ENCODE measurements at regions not wholly inside any gene's neighbourhood (a gene's known extent, or its start where the extent isn't known, plus 50 kb on each side); places are given as distances from the start of the nearest gene placed in this dataset.

DNA sequence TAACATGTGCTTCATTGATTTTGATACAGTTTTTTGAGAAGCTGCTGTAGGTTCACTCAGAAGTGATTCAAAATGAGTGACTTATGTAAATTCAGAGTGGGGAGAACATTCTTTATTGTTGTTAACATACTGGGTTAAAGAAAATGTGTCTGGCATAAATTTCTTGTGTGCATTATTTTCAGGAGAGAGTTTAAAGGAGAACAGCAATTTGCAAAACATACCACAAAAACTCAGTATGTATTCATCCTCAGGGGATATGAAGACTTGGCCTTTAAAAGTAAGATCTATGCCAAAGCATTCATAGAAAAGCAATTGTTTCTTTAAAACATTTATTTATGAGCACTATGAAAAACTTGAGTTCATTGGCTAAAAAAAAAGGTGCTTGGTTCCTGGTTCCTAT, 1089.8 kb downstream of the ROBO2 start:
- TF ChIP-seq, protein P1, sequence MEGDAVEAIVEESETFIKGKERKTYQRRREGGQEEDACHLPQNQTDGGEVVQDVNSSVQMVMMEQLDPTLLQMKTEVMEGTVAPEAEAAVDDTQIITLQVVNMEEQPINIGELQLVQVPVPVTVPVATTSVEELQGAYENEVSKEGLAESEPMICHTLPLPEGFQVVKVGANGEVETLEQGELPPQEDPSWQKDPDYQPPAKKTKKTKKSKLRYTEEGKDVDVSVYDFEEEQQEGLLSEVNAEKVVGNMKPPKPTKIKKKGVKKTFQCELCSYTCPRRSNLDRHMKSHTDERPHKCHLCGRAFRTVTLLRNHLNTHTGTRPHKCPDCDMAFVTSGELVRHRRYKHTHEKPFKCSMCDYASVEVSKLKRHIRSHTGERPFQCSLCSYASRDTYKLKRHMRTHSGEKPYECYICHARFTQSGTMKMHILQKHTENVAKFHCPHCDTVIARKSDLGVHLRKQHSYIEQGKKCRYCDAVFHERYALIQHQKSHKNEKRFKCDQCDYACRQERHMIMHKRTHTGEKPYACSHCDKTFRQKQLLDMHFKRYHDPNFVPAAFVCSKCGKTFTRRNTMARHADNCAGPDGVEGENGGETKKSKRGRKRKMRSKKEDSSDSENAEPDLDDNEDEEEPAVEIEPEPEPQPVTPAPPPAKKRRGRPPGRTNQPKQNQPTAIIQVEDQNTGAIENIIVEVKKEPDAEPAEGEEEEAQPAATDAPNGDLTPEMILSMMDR (IDR thresholded peaks at IDR 0.05), result no peak
- no peak for TF ChIP-seq POLR2A (IDR thresholded peaks at IDR 0.05)

Data from testis (tissue), 2 donors.